ENCODE measurements at regions not wholly inside any gene's neighbourhood (a gene's known extent, or its start where the extent isn't known, plus 50 kb on each side); places are given as distances from the start of the nearest gene placed in this dataset.

GRCh38 chr3:62926494-62926893, 51.3 kb upstream of the CADPS start:
- ATAC-seq (no peak), DNase-seq (no peak)
- ChIA-PET POLR2A (no interaction called here), CTCF (no interaction called here)
- H3K4me1 Mint-ChIP-seq, result no peaks in the 10 kb centered on the region
- intact Hi-C loops (cut with DNase I, micrococcal nuclease), result no loop called here
- no peaks in the 10 kb centered on the region for H3K9me3 Mint-ChIP-seq (ENCODE audit: low read depth)
- H3K36me3 Mint-ChIP-seq (ENCODE audit: low read depth), result no peaks in the 10 kb centered on the region
- H3K27ac Mint-ChIP-seq, result no peak overlapping the region
- no peaks in the 10 kb centered on the region for H3K27me3 Mint-ChIP-seq
- H3K4me3 Mint-ChIP-seq, result no peak overlapping the region

- no peak for ATAC-seq
- CTCF ChIA-PET, result no interaction called here
- intact Hi-C loops (cut with DNase I, micrococcal nuclease), result no loop called here
- H3K27me3 Mint-ChIP-seq, result no peaks in the 10 kb centered on the region
- POLR2A ChIA-PET, result no interaction called here
- H3K4me1 Mint-ChIP-seq, result no peaks in the 10 kb centered on the region
- no peak overlapping the region for H3K4me3 Mint-ChIP-seq
- H3K9me3 Mint-ChIP-seq (ENCODE audit: low read depth), result no peaks in the 10 kb centered on the region
- no peaks in the 10 kb centered on the region for H3K36me3 Mint-ChIP-seq (ENCODE audit: low read depth)
- H3K27ac Mint-ChIP-seq, result no peak overlapping the region
- DNase-seq, result no peak
Observed at GRCh38 chr3:62928256-62928655, 53.0 kb upstream of the CADPS start.

- Mint-ChIP-seq H3K9me3 (ENCODE audit: low read depth) (no peaks in the 10 kb centered on the region), H3K4me3 (no peak overlapping the region), H3K36me3 (ENCODE audit: low read depth) (no peaks in the 10 kb centered on the region), H3K27ac (no peak overlapping the region), H3K4me1 (no peaks in the 10 kb centered on the region), H3K27me3 (no peaks in the 10 kb centered on the region)
- intact Hi-C loops (cut with DNase I, micrococcal nuclease), result no loop called here
- no peak for DNase-seq
- no peak for ATAC-seq
- ChIA-PET CTCF (no interaction called here), POLR2A (no interaction called here)
Observed at GRCh38 chr3:62929771-62930170, 54.6 kb upstream of the CADPS start.

- no peaks in the 10 kb centered on the region for H3K27me3 Mint-ChIP-seq
- DNase-seq (no peak), ATAC-seq (no peak)
- no peaks in the 10 kb centered on the region for H3K36me3 Mint-ChIP-seq (ENCODE audit: low read depth)
- H3K4me1 Mint-ChIP-seq, result peaks cover under 1% of the 10 kb centered on the region
- POLR2A ChIA-PET, result no interaction called here
- peaks cover 5% of the 10 kb centered on the region for H3K9me3 Mint-ChIP-seq (ENCODE audit: low read depth)
- intact Hi-C loops (cut with DNase I, micrococcal nuclease), result no loop called here
- H3K27ac Mint-ChIP-seq, result no peak overlapping the region
- CTCF ChIA-PET, result no interaction called here
- H3K4me3 Mint-ChIP-seq, result no peak overlapping the region
Observed at GRCh38 chr3:62935793-62936192, 60.6 kb upstream of the CADPS start.

GRCh38 chr3:62936626-62937254, 61.5 kb upstream of the CADPS start:
- peaks cover 5% of the 10 kb centered on the region for H3K9me3 Mint-ChIP-seq (ENCODE audit: low read depth)
- CTCF ChIA-PET, result no interaction called here
- no peak overlapping the region for H3K4me3 Mint-ChIP-seq
- no peaks in the 10 kb centered on the region for H3K27me3 Mint-ChIP-seq
- no peak overlapping the region for H3K27ac Mint-ChIP-seq
- POLR2A ChIA-PET, result no interaction called here
- no peak for ATAC-seq
- peaks cover 3% of the 10 kb centered on the region for H3K4me1 Mint-ChIP-seq
- intact Hi-C loops (cut with DNase I, micrococcal nuclease), result no loop called here
- H3K36me3 Mint-ChIP-seq (ENCODE audit: low read depth), result no peaks in the 10 kb centered on the region
- DNase-seq, result no peak

GRCh38 chr3:62938583-62938982, 63.4 kb upstream of the CADPS start:
- Mint-ChIP-seq H3K27ac (no peak overlapping the region), H3K36me3 (ENCODE audit: low read depth) (no peaks in the 10 kb centered on the region), H3K4me3 (no peak overlapping the region), H3K9me3 (ENCODE audit: low read depth) (peaks cover 5% of the 10 kb centered on the region), H3K27me3 (no peaks in the 10 kb centered on the region), H3K4me1 (peaks cover 3% of the 10 kb centered on the region)
- ChIA-PET CTCF (no interaction called here), POLR2A (no interaction called here)
- intact Hi-C loops (cut with DNase I, micrococcal nuclease), result no loop called here
- no peak for DNase-seq
- ATAC-seq, result no peak

GRCh38 chr3:62939707-62940106, 64.5 kb upstream of the CADPS start:
- no peak for ATAC-seq
- CTCF ChIA-PET, result no interaction called here

GRCh38 chr3:62940771-62941563, 65.8 kb upstream of the CADPS start:
- DNase-seq, result no peak
- ATAC-seq, result no peak
- no peak overlapping the region for H3K4me3 Mint-ChIP-seq

More at GRCh38 chr3:62939707-62940106, 64.5 kb upstream of the CADPS start:
- intact Hi-C loops (cut with DNase I, micrococcal nuclease), result no loop called here
- no peak for DNase-seq
- POLR2A ChIA-PET, result no interaction called here
- no peak overlapping the region for H3K27ac Mint-ChIP-seq
- peaks cover 3% of the 10 kb centered on the region for H3K4me1 Mint-ChIP-seq
- H3K36me3 Mint-ChIP-seq (ENCODE audit: low read depth), result no peaks in the 10 kb centered on the region
- no peaks in the 10 kb centered on the region for H3K27me3 Mint-ChIP-seq
- peaks cover 5% of the 10 kb centered on the region for H3K9me3 Mint-ChIP-seq (ENCODE audit: low read depth)
- H3K4me3 Mint-ChIP-seq, result no peak overlapping the region

GRCh38 chr3:62942227-62942626, 67.0 kb upstream of the CADPS start:
- ChIA-PET CTCF (no interaction called here), POLR2A (no interaction called here)
- Mint-ChIP-seq H3K9me3 (ENCODE audit: low read depth) (peaks cover 6% of the 10 kb centered on the region), H3K36me3 (ENCODE audit: low read depth) (no peaks in the 10 kb centered on the region), H3K4me1 (peaks cover 3% of the 10 kb centered on the region), H3K27me3 (no peaks in the 10 kb centered on the region), H3K4me3 (no peak overlapping the region), H3K27ac (no peak overlapping the region)
- ATAC-seq, result no peak
- intact Hi-C loops (cut with DNase I, micrococcal nuclease), result no loop called here
- no peak for DNase-seq

More at GRCh38 chr3:62940771-62941563, 65.8 kb upstream of the CADPS start:
- H3K27ac Mint-ChIP-seq, result no peak overlapping the region
- ChIA-PET POLR2A (no interaction called here), CTCF (interaction anchor here (0.8 kb wide), 1 partner anchor 1053 kb away, joined by 4 read pairs; no protein-coding TSS in a partner anchor)
- H3K27me3 Mint-ChIP-seq, result no peaks in the 10 kb centered on the region
- no peaks in the 10 kb centered on the region for H3K36me3 Mint-ChIP-seq (ENCODE audit: low read depth)
- peaks cover 6% of the 10 kb centered on the region for H3K9me3 Mint-ChIP-seq (ENCODE audit: low read depth)
- intact Hi-C loops (cut with DNase I, micrococcal nuclease), result no loop called here
- H3K4me1 Mint-ChIP-seq, result peaks cover 3% of the 10 kb centered on the region

- H3K27ac Mint-ChIP-seq, result no peak overlapping the region
- ChIA-PET CTCF (no interaction called here), POLR2A (no interaction called here)
- H3K36me3 Mint-ChIP-seq (ENCODE audit: low read depth), result no peaks in the 10 kb centered on the region
- H3K9me3 Mint-ChIP-seq (ENCODE audit: low read depth), result peaks cover 6% of the 10 kb centered on the region
- no peaks in the 10 kb centered on the region for H3K27me3 Mint-ChIP-seq
- DNase-seq, result no peak
- no peak overlapping the region for H3K4me3 Mint-ChIP-seq
- intact Hi-C loops (cut with DNase I, micrococcal nuclease), result no loop called here
- ATAC-seq, result no peak
- peaks cover 3% of the 10 kb centered on the region for H3K4me1 Mint-ChIP-seq
Observed at GRCh38 chr3:62942764-62943163, 67.5 kb upstream of the CADPS start.

GRCh38 chr3:62948921-62949320, 73.7 kb upstream of the CADPS start:
- Mint-ChIP-seq H3K4me3 (no peak overlapping the region), H3K27ac (no peak overlapping the region), H3K36me3 (ENCODE audit: low read depth) (no peaks in the 10 kb centered on the region), H3K9me3 (ENCODE audit: low read depth) (peaks cover 3% of the 10 kb centered on the region), H3K4me1 (no peaks in the 10 kb centered on the region), H3K27me3 (no peaks in the 10 kb centered on the region)
- DNase-seq, result no peak
- intact Hi-C loops (cut with DNase I, micrococcal nuclease), result no loop called here
- ChIA-PET POLR2A (no interaction called here), CTCF (no interaction called here)
- no peak for ATAC-seq

GRCh38 chr3:62950210-62950609, 75.0 kb upstream of the CADPS start:
- intact Hi-C loops (cut with DNase I, micrococcal nuclease), result no loop called here
- ATAC-seq (no peak), DNase-seq (no peak)
- peaks cover 3% of the 10 kb centered on the region for H3K9me3 Mint-ChIP-seq (ENCODE audit: low read depth)
- no peaks in the 10 kb centered on the region for H3K4me1 Mint-ChIP-seq
- ChIA-PET POLR2A (no interaction called here), CTCF (no interaction called here)
- no peaks in the 10 kb centered on the region for H3K27me3 Mint-ChIP-seq
- H3K4me3 Mint-ChIP-seq, result no peak overlapping the region
- H3K27ac Mint-ChIP-seq, result no peak overlapping the region
- H3K36me3 Mint-ChIP-seq (ENCODE audit: low read depth), result no peaks in the 10 kb centered on the region
